ENCODE measurements at regions not wholly inside any gene's neighbourhood (a gene's known extent, or its start where the extent isn't known, plus 50 kb on each side); places are given as distances from the start of the nearest gene placed in this dataset.

GRCh38 chr4:128725405-128726055 lies 84.0 kb upstream of the JADE1 start:
- no peak for DNase-seq (ENCODE audit: low spot score)
- TF ChIP-seq CTCF (IDR thresholded peaks at IDR 0.05; ENCODE audit: extremely low read depth, missing control alignments): no peak

- no peak for DNase-seq (ENCODE audit: low spot score)
- TF ChIP-seq CTCF (IDR thresholded peaks at IDR 0.05; ENCODE audit: extremely low read depth, missing control alignments): no peak
These were observed 86.6 kb upstream of the JADE1 start for GRCh38 chr4:128722911-128723310.

DNA sequence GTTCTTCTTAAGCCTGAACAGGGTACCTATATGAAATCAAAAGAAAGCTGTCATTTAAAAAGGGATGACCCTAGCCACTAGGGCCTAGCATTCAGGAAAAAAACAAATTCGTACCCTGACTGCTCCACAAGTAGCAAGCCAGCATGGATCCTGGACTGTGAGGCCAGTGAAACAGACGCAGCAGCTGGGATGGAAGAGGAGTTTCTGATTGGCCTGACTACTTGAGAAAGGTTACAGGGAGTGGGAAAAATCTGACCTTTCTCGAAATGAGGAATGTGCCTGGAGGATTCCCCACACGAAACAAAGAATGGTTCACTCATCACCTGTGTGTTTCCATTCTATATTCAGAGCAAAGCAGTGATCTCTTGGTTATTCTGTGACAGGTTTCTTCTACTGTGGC lies 87.6 kb upstream of the JADE1 start:
- DNase-seq (ENCODE audit: low spot score): no peak
- TF ChIP-seq CTCF (IDR thresholded peaks at IDR 0.05; ENCODE audit: extremely low read depth, missing control alignments): no peak

DNA sequence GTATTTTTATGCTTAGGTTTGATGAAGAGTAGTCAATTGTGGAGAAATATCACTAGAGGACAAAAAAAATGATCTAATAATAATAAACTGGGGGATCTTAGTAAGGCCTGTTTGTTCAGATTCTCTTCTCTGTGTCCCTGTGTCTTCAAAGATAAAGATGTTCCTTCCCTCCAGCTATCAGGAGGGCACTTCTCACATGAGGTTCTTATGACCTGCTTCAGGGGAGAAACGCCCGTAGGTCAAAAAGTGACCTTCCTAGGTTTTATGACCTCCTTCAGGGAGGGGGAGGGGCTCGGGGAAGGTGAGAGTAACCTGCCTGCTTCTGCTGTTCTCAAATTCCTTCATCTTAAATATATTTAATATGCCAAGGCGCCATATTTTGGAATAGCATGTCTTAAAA lies 89.2 kb upstream of the JADE1 start:
- no peak for DNase-seq (ENCODE audit: low spot score)
- no peak for TF ChIP-seq CTCF (IDR thresholded peaks at IDR 0.05; ENCODE audit: extremely low read depth, missing control alignments)

GRCh38 chr4:128718768-128719167 lies 90.7 kb upstream of the JADE1 start:
- DNase-seq (ENCODE audit: low spot score): no peak
- no peak for TF ChIP-seq CTCF (IDR thresholded peaks at IDR 0.05; ENCODE audit: extremely low read depth, missing control alignments)

- DNase-seq (ENCODE audit: low spot score): no peak
- TF ChIP-seq CTCF (IDR thresholded peaks at IDR 0.05; ENCODE audit: extremely low read depth, missing control alignments): no peak
These were observed 93.2 kb upstream of the JADE1 start for GRCh38 chr4:128716338-128716737.

DNA sequence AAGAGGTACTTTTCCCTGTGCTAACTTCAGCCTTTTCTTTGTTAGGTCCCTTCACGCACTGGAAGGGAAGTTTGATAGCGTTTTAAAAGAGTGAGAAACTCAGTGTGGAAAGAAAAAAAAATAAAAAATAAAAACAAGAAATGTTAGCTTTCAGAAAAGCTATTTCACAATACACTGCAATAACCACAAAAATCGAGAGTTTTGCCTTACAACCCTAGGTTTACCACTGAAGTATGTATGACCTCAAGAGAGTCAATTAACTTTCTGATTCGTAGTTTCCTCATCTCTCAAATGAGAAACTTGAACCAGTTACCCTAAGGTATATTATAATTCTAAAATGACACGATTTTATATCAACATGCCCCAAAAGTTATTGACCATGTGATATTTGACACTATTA lies 93.9 kb upstream of the JADE1 start:
- DNase-seq (ENCODE audit: low spot score): no peak
- TF ChIP-seq CTCF (IDR thresholded peaks at IDR 0.05; ENCODE audit: extremely low read depth, missing control alignments): no peak

Data from GM20000 (cell line).